Prostate gland (tissue), 2 donors: ENCODE measurements at regions not wholly inside any gene's neighbourhood (a gene's known extent, or its start where the extent isn't known, plus 50 kb on each side); places are given as distances from the start of the nearest gene placed in this dataset.

Experiments used
- CTCF ChIP-seq, 4 experiments: fragments of 200-600 bp in 2 of 4; fragments of 450-650 bp in 2 of 4; sonication (generic) in 2 of 4; IDR thresholded peaks; 1 replicate in 3 of 4; 2 replicates in 1 of 4; pipeline ENCODE4 v1.5.1; 2016 to 2019; ENCODE audit warnings: antibody characterized with exemption in 4 of 4, mild to moderate bottlenecking in 2 of 4, moderate library complexity in 2 of 4
- POLR2A ChIP-seq: fragments of 450-650 bp; IDR thresholded peaks from one replicate; pipeline ENCODE4 v1.6.1; 2016; ENCODE audit warnings: antibody characterized with exemption, mild to moderate bottlenecking
- POLR2AphosphoS5 ChIP-seq: sonication (generic); formaldehyde crosslinking; IDR thresholded peaks from one replicate; pipeline ENCODE4 v1.6.1; 2017; ENCODE audit warnings: antibody characterized with exemption

- no peak for TF ChIP-seq POLR2AphosphoS5
- no peak for TF ChIP-seq POLR2A
- TF ChIP-seq CTCF (IDR thresholded peaks at IDR 0.05): no peak
Measured at GRCh38 chr14:42123526-42123925, 516.9 kb downstream of the LRFN5 start.
